Peyer's patch (tissue), 4 donors: ENCODE measurements at regions not wholly inside any gene's neighbourhood (a gene's known extent, or its start where the extent isn't known, plus 50 kb on each side); places are given as distances from the start of the nearest gene placed in this dataset.

Source experiments
- POLR2A ChIP-seq, 2 donors: fragments of 450-650 bp; IDR thresholded peaks; one replicate each; pipeline ENCODE4 v1.5.1; 2017; ENCODE audit warnings: antibody characterized with exemption in 2 of 2, mild to moderate bottlenecking in 2 of 2, moderate library complexity in 2 of 2
- TF ChIP-seq, protein P1 (sequence below), 6 experiments: fragments of 450-650 bp in 4 of 6; fragments of 200-600 bp in 2 of 6; sonication (generic) in 1 of 6; IDR thresholded peaks; one replicate each; pipeline ENCODE4 v1.5.1; 2017 to 2019; ENCODE audit warnings: antibody characterized with exemption in 6 of 6, mild to moderate bottlenecking in 3 of 6, moderate library complexity in 1 of 6

GRCh38 chr18:26746826-26747475 lies 118.6 kb downstream of the AQP4 start:
- TF ChIP-seq, protein P1, sequence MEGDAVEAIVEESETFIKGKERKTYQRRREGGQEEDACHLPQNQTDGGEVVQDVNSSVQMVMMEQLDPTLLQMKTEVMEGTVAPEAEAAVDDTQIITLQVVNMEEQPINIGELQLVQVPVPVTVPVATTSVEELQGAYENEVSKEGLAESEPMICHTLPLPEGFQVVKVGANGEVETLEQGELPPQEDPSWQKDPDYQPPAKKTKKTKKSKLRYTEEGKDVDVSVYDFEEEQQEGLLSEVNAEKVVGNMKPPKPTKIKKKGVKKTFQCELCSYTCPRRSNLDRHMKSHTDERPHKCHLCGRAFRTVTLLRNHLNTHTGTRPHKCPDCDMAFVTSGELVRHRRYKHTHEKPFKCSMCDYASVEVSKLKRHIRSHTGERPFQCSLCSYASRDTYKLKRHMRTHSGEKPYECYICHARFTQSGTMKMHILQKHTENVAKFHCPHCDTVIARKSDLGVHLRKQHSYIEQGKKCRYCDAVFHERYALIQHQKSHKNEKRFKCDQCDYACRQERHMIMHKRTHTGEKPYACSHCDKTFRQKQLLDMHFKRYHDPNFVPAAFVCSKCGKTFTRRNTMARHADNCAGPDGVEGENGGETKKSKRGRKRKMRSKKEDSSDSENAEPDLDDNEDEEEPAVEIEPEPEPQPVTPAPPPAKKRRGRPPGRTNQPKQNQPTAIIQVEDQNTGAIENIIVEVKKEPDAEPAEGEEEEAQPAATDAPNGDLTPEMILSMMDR (IDR thresholded peaks at IDR 0.05): no peak
- no peak for TF ChIP-seq POLR2A (IDR thresholded peaks at IDR 0.05)
